ENCODE measurements at regions not wholly inside any gene's neighbourhood (a gene's known extent, or its start where the extent isn't known, plus 50 kb on each side); places are given as distances from the start of the nearest gene placed in this dataset.
"Not testable (repeated sequence)": the region's sequence is repeated elsewhere in the genome, so short reads cannot be mapped to it uniquely, and the experiment has no call there.

DNA sequence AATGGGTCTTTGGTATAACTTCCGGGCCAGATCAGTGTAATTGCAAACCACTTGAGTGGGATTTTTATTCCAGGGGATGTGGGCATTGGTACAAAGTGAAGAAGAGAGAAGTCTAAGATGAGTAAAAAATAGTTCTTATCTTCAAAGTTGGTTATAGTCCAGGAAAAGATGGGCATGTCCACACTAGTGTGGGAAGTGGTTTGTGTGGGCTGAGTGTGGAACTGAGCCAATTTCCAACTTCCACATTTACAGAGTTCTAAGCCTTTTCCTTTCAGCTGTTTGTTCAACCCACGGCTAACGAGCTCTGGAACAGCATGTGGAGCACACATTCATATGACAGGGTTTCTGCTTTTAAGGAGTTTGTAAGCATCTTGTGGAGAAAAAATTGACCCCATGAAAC lies 72.3 kb upstream of the IFNGR1 start:
- no peak for TF ChIP-seq POLR2A (IDR thresholded peaks at IDR 0.05; ENCODE audit: low read depth, low read length)
- no peak for FAIRE-seq
- DNase-seq (ENCODE audit: insufficient read length, low spot score) = no peak

DNA sequence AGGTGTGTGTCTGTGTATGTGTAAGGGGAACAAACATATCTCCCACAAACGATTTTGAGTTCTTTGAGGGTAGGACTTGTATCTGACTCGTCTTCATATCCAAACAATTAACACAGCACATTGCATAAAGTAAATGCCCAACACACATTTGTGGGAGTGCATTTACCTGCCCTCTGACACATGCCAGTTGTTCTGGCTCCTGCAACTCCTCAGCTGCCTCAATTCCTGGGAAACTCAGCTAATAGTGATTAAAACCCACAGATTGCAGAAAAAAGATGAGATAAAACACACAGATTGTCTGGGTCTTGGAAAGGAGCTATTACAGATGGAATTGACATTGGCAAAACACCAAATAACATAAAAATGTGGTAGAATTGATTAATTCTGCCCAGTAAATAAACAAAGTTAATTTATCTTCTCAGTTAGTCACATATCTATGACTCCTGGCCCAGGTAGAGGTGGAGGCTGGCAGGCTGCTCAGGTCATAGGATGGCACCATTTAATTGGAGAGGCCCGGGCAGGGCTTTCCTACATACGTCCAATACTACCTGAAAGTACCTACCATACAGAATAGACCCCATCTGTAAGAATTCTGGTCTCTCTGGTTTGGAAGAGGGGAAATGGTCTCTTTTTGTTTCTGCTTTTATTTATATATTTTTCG lies 71.5 kb upstream of the IFNGR1 start:
- no peak for TF ChIP-seq POLR2A (IDR thresholded peaks at IDR 0.05; ENCODE audit: low read depth, low read length)
- DNase-seq (ENCODE audit: insufficient read length, low spot score) = no peak
- FAIRE-seq = no peak

- no peak for TF ChIP-seq POLR2A (IDR thresholded peaks at IDR 0.05; ENCODE audit: low read depth, low read length)
- DNase-seq (ENCODE audit: insufficient read length, low spot score) (no peak), FAIRE-seq (no peak)
Measured at GRCh38 chr6:137286916-137287315, 67.7 kb upstream of the IFNGR1 start.

GRCh38 chr6:137286368-137286767 lies 67.2 kb upstream of the IFNGR1 start:
- DNase-seq (ENCODE audit: insufficient read length, low spot score) (no peak), FAIRE-seq (no peak)
- TF ChIP-seq POLR2A (IDR thresholded peaks at IDR 0.05; ENCODE audit: low read depth, low read length) = no peak

GRCh38 chr6:137284811-137285110 lies 65.6 kb upstream of the IFNGR1 start:
- FAIRE-seq (no peak), DNase-seq (ENCODE audit: insufficient read length, low spot score) (no peak)
- TF ChIP-seq POLR2A (IDR thresholded peaks at IDR 0.05; ENCODE audit: low read depth, low read length) = no peak

DNA sequence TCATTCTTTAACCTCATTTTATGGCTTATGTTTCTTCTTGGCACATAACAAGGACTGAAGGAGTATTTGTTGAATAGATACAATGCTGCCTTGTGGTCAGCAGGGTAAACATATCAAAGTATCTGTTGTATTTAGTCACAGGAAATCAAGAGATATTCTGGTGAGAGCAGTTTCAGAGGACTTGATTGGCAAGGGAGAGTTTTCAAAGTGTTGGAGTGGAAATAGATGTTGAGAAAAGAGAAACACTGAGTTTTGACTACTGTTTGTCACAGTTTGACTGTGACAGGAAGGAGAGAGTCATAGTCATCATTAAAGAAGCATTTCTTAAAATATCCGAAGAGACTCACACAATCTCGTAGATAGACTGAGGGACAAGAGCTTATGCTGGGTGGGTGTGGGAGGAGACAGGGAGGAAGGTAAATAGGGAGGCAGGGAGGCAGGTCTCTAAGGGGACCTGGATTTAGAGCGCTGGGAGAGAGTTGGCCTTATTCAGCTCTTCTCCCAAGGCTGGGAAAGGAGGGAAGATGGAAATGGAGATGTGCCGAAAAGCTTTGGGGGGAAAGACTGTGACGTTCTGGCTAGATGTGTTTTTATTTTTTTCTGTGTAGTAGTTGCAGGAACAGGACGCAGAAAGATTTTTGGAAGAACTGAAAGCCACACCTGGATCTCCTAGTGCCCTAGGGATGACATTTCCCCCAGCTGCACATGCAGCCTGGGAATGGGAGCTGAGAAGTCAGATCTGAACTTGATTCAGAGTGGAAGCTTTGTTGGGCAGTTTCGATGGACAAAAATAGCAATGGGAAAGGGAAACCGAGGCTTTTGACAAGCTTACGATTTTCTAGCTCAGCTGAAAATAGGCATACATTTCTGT lies 65.0 kb upstream of the IFNGR1 start:
- FAIRE-seq (no peak), DNase-seq (ENCODE audit: insufficient read length, low spot score) (no peak)
- TF ChIP-seq POLR2A (IDR thresholded peaks at IDR 0.05; ENCODE audit: low read depth, low read length) = no peak

GRCh38 chr6:137283080-137283479 lies 63.9 kb upstream of the IFNGR1 start:
- DNase-seq (ENCODE audit: insufficient read length, low spot score) (no peak), FAIRE-seq (no peak)
- TF ChIP-seq POLR2A (IDR thresholded peaks at IDR 0.05; ENCODE audit: low read depth, low read length) = no peak

GRCh38 chr6:137282254-137282653 lies 63.1 kb upstream of the IFNGR1 start:
- TF ChIP-seq POLR2A (IDR thresholded peaks at IDR 0.05; ENCODE audit: low read depth, low read length) = no peak
- DNase-seq (ENCODE audit: insufficient read length, low spot score) = no peak
- FAIRE-seq = no peak

DNA sequence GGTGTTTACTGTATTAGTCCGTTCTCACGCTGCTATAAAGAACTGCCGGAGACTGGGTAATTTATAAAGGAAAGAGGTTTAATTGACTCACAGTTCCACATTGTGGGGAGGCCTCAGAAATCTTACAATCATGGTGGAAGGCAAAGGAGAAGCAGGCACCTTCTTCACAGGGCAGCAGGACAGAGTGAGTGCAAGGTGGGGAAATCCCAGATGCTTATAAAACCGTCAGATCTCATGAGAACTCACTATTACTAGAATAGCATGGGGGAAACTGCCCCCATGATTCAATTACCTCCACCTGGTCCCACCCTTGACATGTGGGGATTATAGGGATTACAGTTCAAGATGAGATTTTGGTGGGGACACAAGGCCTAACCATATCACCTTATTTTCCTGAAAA lies 60.1 kb upstream of the IFNGR1 start:
- FAIRE-seq; DNase-seq (ENCODE audit: insufficient read length, low spot score): not testable (repeated sequence)

DNA sequence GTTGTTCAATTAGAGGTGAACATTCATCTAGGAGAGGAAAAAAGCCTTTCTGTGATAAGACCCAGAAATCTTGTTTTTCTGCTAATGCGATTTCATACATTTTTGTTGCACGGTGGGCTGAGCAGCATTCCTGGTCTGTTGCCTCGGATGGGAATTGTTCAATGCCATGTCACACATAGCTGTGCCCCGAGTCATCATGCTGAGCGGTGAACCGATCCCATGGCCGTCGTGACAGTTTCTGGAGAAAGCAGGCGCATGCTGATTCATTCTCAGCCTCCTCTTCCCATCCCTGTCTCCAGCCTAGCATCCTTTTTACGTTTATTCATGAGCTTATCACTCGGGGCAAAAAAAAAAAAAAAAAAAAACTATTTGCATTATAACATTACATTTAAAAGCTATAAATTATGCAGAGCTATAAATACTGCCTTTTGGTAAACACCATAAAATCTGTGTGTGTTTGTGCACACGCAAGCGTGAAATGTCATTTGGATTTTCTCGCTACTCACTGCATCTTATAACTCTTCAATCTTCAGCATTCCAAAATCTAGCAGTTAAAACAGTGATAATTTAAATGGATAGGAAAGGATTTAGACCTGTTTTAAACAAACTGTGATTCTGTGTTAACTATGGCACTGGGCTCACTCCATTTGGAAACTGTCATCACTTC lies 58.9 kb upstream of the IFNGR1 start:
- no peak for DNase-seq (ENCODE audit: insufficient read length, low spot score)
- FAIRE-seq = no peak

GRCh38 chr6:137272403-137272802 lies 53.2 kb upstream of the IFNGR1 start:
- TF ChIP-seq POLR2A (IDR thresholded peaks at IDR 0.05; ENCODE audit: low read depth, low read length) = no peak
- FAIRE-seq = no peak
- DNase-seq (ENCODE audit: insufficient read length, low spot score) = no peak

More for the DNA sequence above, 58.9 kb upstream of the IFNGR1 start:
- TF ChIP-seq POLR2A (IDR thresholded peaks at IDR 0.05; ENCODE audit: low read depth, low read length) = no peak

- FAIRE-seq (no peak), DNase-seq (ENCODE audit: insufficient read length, low spot score) (no peak)
- no peak for TF ChIP-seq POLR2A (IDR thresholded peaks at IDR 0.05; ENCODE audit: low read depth, low read length)
Measured at GRCh38 chr6:137271245-137272183, 52.3 kb upstream of the IFNGR1 start.

- DNase-seq (ENCODE audit: insufficient read length, low spot score) (no peak), FAIRE-seq (no peak)
- no peak for TF ChIP-seq POLR2A (IDR thresholded peaks at IDR 0.05; ENCODE audit: low read depth, low read length)
Measured at GRCh38 chr6:137269803-137270202, 50.6 kb upstream of the IFNGR1 start.

GRCh38 chr6:137269347-137269746 lies 50.2 kb upstream of the IFNGR1 start:
- TF ChIP-seq POLR2A (IDR thresholded peaks at IDR 0.05; ENCODE audit: low read depth, low read length) = no peak
- no peak for DNase-seq (ENCODE audit: insufficient read length, low spot score)
- no peak for FAIRE-seq

Measured in H54 (cell line).